Embryonic facial prominence (tissue), 1 donor: ENCODE measurements at regions not wholly inside any gene's neighbourhood (a gene's known extent, or its start where the extent isn't known, plus 50 kb on each side); places are given as distances from the start of the nearest gene placed in this dataset.

Experiments
- DNase-seq: peaks from one replicate; pipeline ENCODE4 v3.0.0-alpha.2; 2016; ENCODE audit errors: extremely low spot score

- no peak for DNase-seq
Measured at GRCh38 chr1:68293122-68293521, 60.8 kb upstream of the WLS start.

DNA sequence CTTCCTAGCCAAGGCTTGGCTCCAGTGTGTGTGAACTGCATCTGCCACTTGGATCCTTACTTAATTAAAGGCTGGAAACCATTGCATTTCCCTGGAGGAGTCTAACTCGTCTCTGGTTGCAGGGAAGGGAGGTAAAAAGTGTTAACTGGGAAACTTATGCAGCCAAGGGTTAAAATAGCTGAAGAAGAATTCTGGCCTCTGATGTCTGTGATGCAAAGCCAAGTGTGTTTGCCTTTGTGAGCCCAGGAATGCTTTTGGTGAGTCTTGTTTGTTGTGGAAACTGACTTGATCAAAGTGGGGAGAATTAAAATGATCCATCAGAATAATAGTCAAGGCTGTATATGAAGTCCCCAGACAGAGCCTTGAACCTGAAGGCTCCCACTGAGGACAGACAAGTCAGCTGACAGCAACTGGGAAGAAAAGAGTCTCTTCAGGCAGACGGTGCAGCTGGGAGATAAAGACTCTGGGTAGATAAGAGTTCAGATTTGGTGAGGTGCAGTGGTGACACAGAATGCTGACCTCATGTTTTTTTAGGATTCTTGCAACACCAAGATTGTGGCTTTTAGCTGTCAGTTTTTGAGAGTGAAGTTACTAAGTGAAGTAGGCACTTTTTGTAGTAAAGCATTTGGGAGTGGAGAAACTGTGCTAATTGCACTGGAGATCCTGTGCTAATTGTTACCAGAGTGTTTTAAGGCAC, 59.5 kb upstream of the WLS start:
- DNase-seq = no peak

- no peak for DNase-seq
Measured at GRCh38 chr1:68287241-68287640, 54.9 kb upstream of the WLS start.

- no peak for DNase-seq
Measured at GRCh38 chr1:68285046-68285445, 52.7 kb upstream of the WLS start.

- no peak for DNase-seq
Measured at GRCh38 chr1:68281946-68282615, 49.8 kb upstream of the WLS start.
